HG02885 (cell line): ENCODE measurements at regions not wholly inside any gene's neighbourhood (a gene's known extent, or its start where the extent isn't known, plus 50 kb on each side); places are given as distances from the start of the nearest gene placed in this dataset.
"Not testable (repeated sequence)": the region's sequence is repeated elsewhere in the genome, so short reads cannot be mapped to it uniquely, and the experiment has no call there.

Experiments used
- ATAC-seq: cut with Tn5 transposase; IDR thresholded peaks from one replicate; pipeline ENCODE4 v1.9.1; 2021; ENCODE audit warnings: mild to moderate bottlenecking; ENCODE audit not compliant: unreplicated experiment, poor library complexity

GRCh38 chr3:103516950-103517349 is 1082.1 kb downstream of the ZPLD1 start:
- no peak for ATAC-seq

GRCh38 chr3:103531327-103531726 is 1096.5 kb downstream of the ZPLD1 start:
- ATAC-seq = not testable (repeated sequence)

GRCh38 chr3:103532986-103533385 is 1098.2 kb downstream of the ZPLD1 start:
- ATAC-seq = no peak

- ATAC-seq = no peak
Measured at GRCh38 chr3:103554451-103554850, 1119.6 kb downstream of the ZPLD1 start.

- not testable (repeated sequence) for ATAC-seq
Measured at GRCh38 chr3:103564116-103564515, 1129.3 kb downstream of the ZPLD1 start.

GRCh38 chr3:103585809-103586208 is 1151.0 kb downstream of the ZPLD1 start:
- ATAC-seq = no peak

GRCh38 chr3:103589770-103590169 is 1155.0 kb downstream of the ZPLD1 start:
- ATAC-seq = no peak

- no peak for ATAC-seq
Measured at GRCh38 chr3:103600844-103601243, 1166.0 kb downstream of the ZPLD1 start.

- ATAC-seq = no peak
Measured at GRCh38 chr3:103601666-103602065, 1166.9 kb downstream of the ZPLD1 start.

GRCh38 chr3:103609472-103609871 is 1174.7 kb downstream of the ZPLD1 start:
- ATAC-seq = no peak

- ATAC-seq = no peak
Measured at GRCh38 chr3:103613397-103614156, 1178.8 kb downstream of the ZPLD1 start.

GRCh38 chr3:103614719-103615118 is 1179.9 kb downstream of the ZPLD1 start:
- no peak for ATAC-seq

GRCh38 chr3:103617961-103618360 is 1183.1 kb downstream of the ZPLD1 start:
- ATAC-seq = no peak

- no peak for ATAC-seq
Measured at GRCh38 chr3:103624271-103624670, 1189.5 kb downstream of the ZPLD1 start.

- ATAC-seq = no peak
Measured at GRCh38 chr3:103629391-103629790, 1194.6 kb downstream of the ZPLD1 start.

- no peak for ATAC-seq
Measured at GRCh38 chr3:103644450-103644849, 1209.6 kb downstream of the ZPLD1 start.

GRCh38 chr3:103653996-103654395 is 1219.2 kb downstream of the ZPLD1 start:
- ATAC-seq = no peak

- no peak for ATAC-seq
Measured at GRCh38 chr3:103657756-103658155, 1222.9 kb downstream of the ZPLD1 start.

GRCh38 chr3:103660810-103661209 is 1226.0 kb downstream of the ZPLD1 start:
- ATAC-seq = no peak

- no peak for ATAC-seq
Measured at GRCh38 chr3:103662591-103662990, 1227.8 kb downstream of the ZPLD1 start.

- ATAC-seq = no peak
Measured at GRCh38 chr3:103672346-103672745, 1237.5 kb downstream of the ZPLD1 start.

- ATAC-seq = no peak
Measured at GRCh38 chr3:103684904-103685303, 1250.1 kb downstream of the ZPLD1 start.
